GM23338 (cell line): ENCODE measurements at regions not wholly inside any gene's neighbourhood (a gene's known extent, or its start where the extent isn't known, plus 50 kb on each side); places are given as distances from the start of the nearest gene placed in this dataset.

ENCODE experiments used
- ATAC-seq: fragments of 200-7000 bp; cut with Tn5 transposase; 3 replicates; pipeline ENCODE4 v1.9.1; 2020
- DNase-seq: peaks from one replicate; pipeline ENCODE4 v3.0.0-alpha.2; 2015; ENCODE audit warnings: low spot score
- H2AFZ ChIP-seq: fragments of 200-600 bp; sonication (generic); 2 replicates; pipeline ENCODE4 v1.8.0; 2016; ENCODE audit warnings: antibody characterized with exemption, mild to moderate bottlenecking, moderate library complexity
- H3F3A ChIP-seq: fragments of 200-600 bp; sonication (generic); replicated peaks from 2 replicates; pipeline ENCODE4 v1.8.0; 2017; ENCODE audit warnings: antibody characterized with exemption, mixed run types, low read depth
- H3K27ac ChIP-seq: fragments of 200-600 bp; sonication (generic); 2 replicates; pipeline ENCODE4 v1.6.1; 2016; ENCODE audit warnings: low read depth
- H3K27me3 ChIP-seq: fragments of 200-600 bp; sonication (generic); 2 replicates; pipeline ENCODE4 v1.8.0; 2016; ENCODE audit warnings: mild to moderate bottlenecking, mixed run types, moderate library complexity; ENCODE audit not compliant: insufficient read depth
- H3K36me3 ChIP-seq: fragments of 200-600 bp; sonication (generic); 2 replicates; pipeline ENCODE4 v1.8.0; 2016; ENCODE audit warnings: mild to moderate bottlenecking; ENCODE audit not compliant: insufficient read depth
- H3K4me1 ChIP-seq: fragments of 200-600 bp; sonication (generic); 2 replicates; pipeline ENCODE4 v1.8.0; 2016; ENCODE audit warnings: mild to moderate bottlenecking, moderate library complexity; ENCODE audit not compliant: insufficient read depth
- H3K4me2 ChIP-seq: fragments of 200-600 bp; sonication (generic); 2 replicates; pipeline ENCODE4 v1.7.1; 2017; ENCODE audit warnings: mixed run types
- H3K4me3 ChIP-seq: fragments of 200-600 bp; sonication (generic); 2 replicates; pipeline ENCODE4 v1.6.1; 2016; ENCODE audit warnings: mixed run types
- H3K79me2 ChIP-seq: fragments of 200-600 bp; sonication (generic); replicated peaks from 2 replicates; pipeline ENCODE4 v1.8.0; 2017; ENCODE audit warnings: mild to moderate bottlenecking; ENCODE audit not compliant: insufficient read depth
- H3K9me2 ChIP-seq: fragments of 200-600 bp; sonication (generic); 2 replicates; pipeline ENCODE4 v1.8.0; 2017; ENCODE audit not compliant: insufficient read depth
- H4K20me1 ChIP-seq: fragments of 200-600 bp; sonication (generic); replicated peaks from 2 replicates; pipeline ENCODE4 v1.8.0; 2017; ENCODE audit warnings: mild to moderate bottlenecking; ENCODE audit not compliant: insufficient read depth
- H3K27ac Mint-ChIP-seq: 2 replicates; pipeline ENCODE4 v1.8.0; 2020; ENCODE audit warnings: inconsistent platforms, mild to moderate bottlenecking, moderate library complexity, mixed read lengths
- H3K27me3 Mint-ChIP-seq: 3 replicates; pipeline ENCODE4 v1.8.0; 2022; ENCODE audit warnings: low read depth, mild to moderate bottlenecking, moderate library complexity, mixed read lengths, inconsistent platforms; ENCODE audit not compliant: insufficient read depth, poor library complexity
- H3K36me3 Mint-ChIP-seq: 3 replicates; pipeline ENCODE4 v1.8.0; 2021; ENCODE audit warnings: low read depth, mild to moderate bottlenecking, inconsistent platforms, moderate library complexity, mixed read lengths
- H3K4me1 Mint-ChIP-seq: 3 replicates; pipeline ENCODE4 v1.8.0; 2020; ENCODE audit warnings: mild to moderate bottlenecking, inconsistent platforms, mixed read lengths
- H3K4me3 Mint-ChIP-seq: 3 replicates; pipeline ENCODE4 v1.8.0; 2021; ENCODE audit warnings: moderate library complexity, mild to moderate bottlenecking, inconsistent platforms, mixed read lengths
- H3K9me3 Mint-ChIP-seq: 3 replicates; pipeline ENCODE4 v1.8.0; 2020; ENCODE audit warnings: moderate library complexity, mild to moderate bottlenecking, inconsistent platforms, mixed read lengths
- CREB1 ChIP-seq: fragments of 250-450 bp; sonication (Bioruptor Pico); IDR thresholded peaks from 2 replicates; pipeline ENCODE4 v1.5.0; 2020; ENCODE audit warnings: low read depth, mild to moderate bottlenecking, moderate library complexity
- EZH2 ChIP-seq: fragments of 200-600 bp; sonication (generic); IDR thresholded peaks from one replicate; pipeline ENCODE4 v1.8.0; 2017; ENCODE audit warnings: antibody characterized with exemption, mild to moderate bottlenecking, low read depth; ENCODE audit not compliant: unreplicated experiment
- EZH2phosphoT487 ChIP-seq: fragments of 200-600 bp; sonication (generic); IDR thresholded peaks from one replicate; pipeline ENCODE4 v1.8.1; 2018; ENCODE audit warnings: antibody characterized with exemption; ENCODE audit not compliant: unreplicated experiment
- JUNB ChIP-seq: IDR thresholded peaks from one replicate; pipeline ENCODE4 v1.6.1; 2016; ENCODE audit warnings: antibody characterized with exemption; ENCODE audit not compliant: unreplicated experiment
- NANOG ChIP-seq: IDR thresholded peaks from 2 replicates; pipeline ENCODE4 v1.6.1; 2016; ENCODE audit warnings: antibody characterized with exemption, borderline replicate concordance
- POLR2AphosphoS5 ChIP-seq: IDR thresholded peaks from 2 replicates; pipeline ENCODE4 v1.6.1; 2016; ENCODE audit warnings: antibody characterized with exemption, low read depth
- STAT1 ChIP-seq: IDR thresholded peaks from one replicate; pipeline ENCODE4 v1.6.1; 2016; ENCODE audit warnings: antibody characterized with exemption; ENCODE audit not compliant: unreplicated experiment
- ZNF114 ChIP-seq: fragments of 250-450 bp; sonication (Bioruptor Pico); IDR thresholded peaks from 2 replicates; pipeline ENCODE4 v1.5.0; 2020; ENCODE audit warnings: mild to moderate bottlenecking, moderate library complexity
- ZNF331 ChIP-seq: fragments of 250-450 bp; sonication (Bioruptor Pico); IDR thresholded peaks from 2 replicates; pipeline ENCODE4 v1.5.0; 2020; ENCODE audit warnings: low read depth, mild to moderate bottlenecking, moderate library complexity
- TF ChIP-seq, protein P1 (sequence below): IDR thresholded peaks from one replicate; pipeline ENCODE4 v1.6.1; 2018; ENCODE audit warnings: antibody characterized with exemption; ENCODE audit not compliant: unreplicated experiment
- TF ChIP-seq, protein P2 (sequence below): IDR thresholded peaks from 2 replicates; pipeline ENCODE4 v1.6.1; 2016; ENCODE audit warnings: antibody characterized with exemption
- TF ChIP-seq, protein P3 (sequence below), 2 experiments: fragments of 200-600 bp in 1 of 2; sonication (generic) in 1 of 2; conservative IDR thresholded peaks; 2 replicates each; pipeline versions ENCODE4 v1.5.1 to v1.6.1; 2016 to 2017; ENCODE audit warnings: antibody characterized with exemption in 2 of 2, low read depth in 2 of 2, mild to moderate bottlenecking in 2 of 2, moderate library complexity in 1 of 2
- TF ChIP-seq, protein P4 (sequence below): fragments of 250-450 bp; sonication (Bioruptor Pico); IDR thresholded peaks from 2 replicates; pipeline ENCODE4 v1.5.0; 2020; ENCODE audit warnings: mild to moderate bottlenecking, moderate library complexity

- Histone ChIP-seq H3K4me2 (no peak overlapping the region), H3K4me3 (no peak overlapping the region), H3K4me1 (no peaks in the 10 kb centered on the region), H2AFZ (no peak overlapping the region), H3F3A (no peaks in the 10 kb centered on the region), H3K9me2 (no peaks in the 10 kb centered on the region), H3K36me3 (no peaks in the 10 kb centered on the region), H3K27me3 (no peaks in the 10 kb centered on the region), H3K79me2 (no peaks in the 10 kb centered on the region), H3K27ac (no peak overlapping the region), H4K20me1 (no peaks in the 10 kb centered on the region)
- no peak for TF ChIP-seq NANOG
- TF ChIP-seq, protein P1, sequence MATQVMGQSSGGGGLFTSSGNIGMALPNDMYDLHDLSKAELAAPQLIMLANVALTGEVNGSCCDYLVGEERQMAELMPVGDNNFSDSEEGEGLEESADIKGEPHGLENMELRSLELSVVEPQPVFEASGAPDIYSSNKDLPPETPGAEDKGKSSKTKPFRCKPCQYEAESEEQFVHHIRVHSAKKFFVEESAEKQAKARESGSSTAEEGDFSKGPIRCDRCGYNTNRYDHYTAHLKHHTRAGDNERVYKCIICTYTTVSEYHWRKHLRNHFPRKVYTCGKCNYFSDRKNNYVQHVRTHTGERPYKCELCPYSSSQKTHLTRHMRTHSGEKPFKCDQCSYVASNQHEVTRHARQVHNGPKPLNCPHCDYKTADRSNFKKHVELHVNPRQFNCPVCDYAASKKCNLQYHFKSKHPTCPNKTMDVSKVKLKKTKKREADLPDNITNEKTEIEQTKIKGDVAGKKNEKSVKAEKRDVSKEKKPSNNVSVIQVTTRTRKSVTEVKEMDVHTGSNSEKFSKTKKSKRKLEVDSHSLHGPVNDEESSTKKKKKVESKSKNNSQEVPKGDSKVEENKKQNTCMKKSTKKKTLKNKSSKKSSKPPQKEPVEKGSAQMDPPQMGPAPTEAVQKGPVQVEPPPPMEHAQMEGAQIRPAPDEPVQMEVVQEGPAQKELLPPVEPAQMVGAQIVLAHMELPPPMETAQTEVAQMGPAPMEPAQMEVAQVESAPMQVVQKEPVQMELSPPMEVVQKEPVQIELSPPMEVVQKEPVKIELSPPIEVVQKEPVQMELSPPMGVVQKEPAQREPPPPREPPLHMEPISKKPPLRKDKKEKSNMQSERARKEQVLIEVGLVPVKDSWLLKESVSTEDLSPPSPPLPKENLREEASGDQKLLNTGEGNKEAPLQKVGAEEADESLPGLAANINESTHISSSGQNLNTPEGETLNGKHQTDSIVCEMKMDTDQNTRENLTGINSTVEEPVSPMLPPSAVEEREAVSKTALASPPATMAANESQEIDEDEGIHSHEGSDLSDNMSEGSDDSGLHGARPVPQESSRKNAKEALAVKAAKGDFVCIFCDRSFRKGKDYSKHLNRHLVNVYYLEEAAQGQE: no peak
- no peak for TF ChIP-seq ZNF331 (CRISPR knock-in tag)
- no peak for TF ChIP-seq EZH2phosphoT487
- TF ChIP-seq ZNF114 (CRISPR knock-in tag): no peak
- no peak for TF ChIP-seq CREB1 (CRISPR knock-in tag)
- TF ChIP-seq, protein P2, sequence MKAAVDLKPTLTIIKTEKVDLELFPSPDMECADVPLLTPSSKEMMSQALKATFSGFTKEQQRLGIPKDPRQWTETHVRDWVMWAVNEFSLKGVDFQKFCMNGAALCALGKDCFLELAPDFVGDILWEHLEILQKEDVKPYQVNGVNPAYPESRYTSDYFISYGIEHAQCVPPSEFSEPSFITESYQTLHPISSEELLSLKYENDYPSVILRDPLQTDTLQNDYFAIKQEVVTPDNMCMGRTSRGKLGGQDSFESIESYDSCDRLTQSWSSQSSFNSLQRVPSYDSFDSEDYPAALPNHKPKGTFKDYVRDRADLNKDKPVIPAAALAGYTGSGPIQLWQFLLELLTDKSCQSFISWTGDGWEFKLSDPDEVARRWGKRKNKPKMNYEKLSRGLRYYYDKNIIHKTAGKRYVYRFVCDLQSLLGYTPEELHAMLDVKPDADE: no peak
- TF ChIP-seq EZH2: no peak
- TF ChIP-seq POLR2AphosphoS5: no peak
- TF ChIP-seq JUNB: no peak
- TF ChIP-seq, protein P3, sequence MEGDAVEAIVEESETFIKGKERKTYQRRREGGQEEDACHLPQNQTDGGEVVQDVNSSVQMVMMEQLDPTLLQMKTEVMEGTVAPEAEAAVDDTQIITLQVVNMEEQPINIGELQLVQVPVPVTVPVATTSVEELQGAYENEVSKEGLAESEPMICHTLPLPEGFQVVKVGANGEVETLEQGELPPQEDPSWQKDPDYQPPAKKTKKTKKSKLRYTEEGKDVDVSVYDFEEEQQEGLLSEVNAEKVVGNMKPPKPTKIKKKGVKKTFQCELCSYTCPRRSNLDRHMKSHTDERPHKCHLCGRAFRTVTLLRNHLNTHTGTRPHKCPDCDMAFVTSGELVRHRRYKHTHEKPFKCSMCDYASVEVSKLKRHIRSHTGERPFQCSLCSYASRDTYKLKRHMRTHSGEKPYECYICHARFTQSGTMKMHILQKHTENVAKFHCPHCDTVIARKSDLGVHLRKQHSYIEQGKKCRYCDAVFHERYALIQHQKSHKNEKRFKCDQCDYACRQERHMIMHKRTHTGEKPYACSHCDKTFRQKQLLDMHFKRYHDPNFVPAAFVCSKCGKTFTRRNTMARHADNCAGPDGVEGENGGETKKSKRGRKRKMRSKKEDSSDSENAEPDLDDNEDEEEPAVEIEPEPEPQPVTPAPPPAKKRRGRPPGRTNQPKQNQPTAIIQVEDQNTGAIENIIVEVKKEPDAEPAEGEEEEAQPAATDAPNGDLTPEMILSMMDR (conservative IDR thresholded peaks at IDR 0.05; ENCODE audit: low read depth in 2 of 2): no peak
- no peak for TF ChIP-seq STAT1
- TF ChIP-seq, protein P4, sequence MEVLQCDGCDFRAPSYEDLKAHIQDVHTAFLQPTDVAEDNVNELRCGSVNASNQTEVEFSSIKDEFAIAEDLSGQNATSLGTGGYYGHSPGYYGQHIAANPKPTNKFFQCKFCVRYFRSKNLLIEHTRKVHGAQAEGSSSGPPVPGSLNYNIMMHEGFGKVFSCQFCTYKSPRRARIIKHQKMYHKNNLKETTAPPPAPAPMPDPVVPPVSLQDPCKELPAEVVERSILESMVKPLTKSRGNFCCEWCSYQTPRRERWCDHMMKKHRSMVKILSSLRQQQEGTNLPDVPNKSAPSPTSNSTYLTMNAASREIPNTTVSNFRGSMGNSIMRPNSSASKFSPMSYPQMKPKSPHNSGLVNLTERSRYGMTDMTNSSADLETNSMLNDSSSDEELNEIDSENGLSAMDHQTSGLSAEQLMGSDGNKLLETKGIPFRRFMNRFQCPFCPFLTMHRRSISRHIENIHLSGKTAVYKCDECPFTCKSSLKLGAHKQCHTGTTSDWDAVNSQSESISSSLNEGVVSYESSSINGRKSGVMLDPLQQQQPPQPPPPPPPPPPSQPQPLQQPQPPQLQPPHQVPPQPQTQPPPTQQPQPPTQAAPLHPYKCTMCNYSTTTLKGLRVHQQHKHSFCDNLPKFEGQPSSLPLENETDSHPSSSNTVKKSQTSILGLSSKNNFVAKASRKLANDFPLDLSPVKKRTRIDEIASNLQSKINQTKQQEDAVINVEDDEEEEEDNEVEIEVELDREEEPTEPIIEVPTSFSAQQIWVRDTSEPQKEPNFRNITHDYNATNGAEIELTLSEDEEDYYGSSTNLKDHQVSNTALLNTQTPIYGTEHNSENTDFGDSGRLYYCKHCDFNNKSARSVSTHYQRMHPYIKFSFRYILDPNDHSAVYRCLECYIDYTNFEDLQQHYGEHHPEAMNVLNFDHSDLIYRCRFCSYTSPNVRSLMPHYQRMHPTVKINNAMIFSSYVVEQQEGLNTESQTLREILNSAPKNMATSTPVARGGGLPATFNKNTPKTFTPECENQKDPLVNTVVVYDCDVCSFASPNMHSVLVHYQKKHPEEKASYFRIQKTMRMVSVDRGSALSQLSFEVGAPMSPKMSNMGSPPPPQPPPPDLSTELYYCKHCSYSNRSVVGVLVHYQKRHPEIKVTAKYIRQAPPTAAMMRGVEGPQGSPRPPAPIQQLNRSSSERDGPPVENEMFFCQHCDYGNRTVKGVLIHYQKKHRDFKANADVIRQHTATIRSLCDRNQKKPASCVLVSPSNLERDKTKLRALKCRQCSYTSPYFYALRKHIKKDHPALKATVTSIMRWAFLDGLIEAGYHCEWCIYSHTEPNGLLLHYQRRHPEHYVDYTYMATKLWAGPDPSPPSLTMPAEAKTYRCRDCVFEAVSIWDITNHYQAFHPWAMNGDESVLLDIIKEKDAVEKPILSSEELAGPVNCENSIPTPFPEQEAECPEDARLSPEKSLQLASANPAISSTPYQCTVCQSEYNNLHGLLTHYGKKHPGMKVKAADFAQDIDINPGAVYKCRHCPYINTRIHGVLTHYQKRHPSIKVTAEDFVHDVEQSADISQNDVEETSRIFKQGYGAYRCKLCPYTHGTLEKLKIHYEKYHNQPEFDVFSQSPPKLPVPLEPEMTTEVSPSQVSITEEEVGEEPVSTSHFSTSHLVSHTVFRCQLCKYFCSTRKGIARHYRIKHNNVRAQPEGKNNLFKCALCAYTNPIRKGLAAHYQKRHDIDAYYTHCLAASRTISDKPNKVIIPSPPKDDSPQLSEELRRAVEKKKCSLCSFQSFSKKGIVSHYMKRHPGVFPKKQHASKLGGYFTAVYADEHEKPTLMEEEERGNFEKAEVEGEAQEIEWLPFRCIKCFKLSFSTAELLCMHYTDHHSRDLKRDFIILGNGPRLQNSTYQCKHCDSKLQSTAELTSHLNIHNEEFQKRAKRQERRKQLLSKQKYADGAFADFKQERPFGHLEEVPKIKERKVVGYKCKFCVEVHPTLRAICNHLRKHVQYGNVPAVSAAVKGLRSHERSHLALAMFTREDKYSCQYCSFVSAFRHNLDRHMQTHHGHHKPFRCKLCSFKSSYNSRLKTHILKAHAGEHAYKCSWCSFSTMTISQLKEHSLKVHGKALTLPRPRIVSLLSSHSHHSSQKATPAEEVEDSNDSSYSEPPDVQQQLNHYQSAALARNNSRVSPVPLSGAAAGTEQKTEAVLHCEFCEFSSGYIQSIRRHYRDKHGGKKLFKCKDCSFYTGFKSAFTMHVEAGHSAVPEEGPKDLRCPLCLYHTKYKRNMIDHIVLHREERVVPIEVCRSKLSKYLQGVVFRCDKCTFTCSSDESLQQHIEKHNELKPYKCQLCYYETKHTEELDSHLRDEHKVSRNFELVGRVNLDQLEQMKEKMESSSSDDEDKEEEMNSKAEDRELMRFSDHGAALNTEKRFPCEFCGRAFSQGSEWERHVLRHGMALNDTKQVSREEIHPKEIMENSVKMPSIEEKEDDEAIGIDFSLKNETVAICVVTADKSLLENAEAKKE: no peak
- H3K4me3 Mint-ChIP-seq: no peak overlapping the region
- ATAC-seq (no peak), DNase-seq (no peak)
- peaks cover 6% of the 10 kb centered on the region for H3K4me1 Mint-ChIP-seq
- H3K9me3 Mint-ChIP-seq: no peaks in the 10 kb centered on the region
- H3K27me3 Mint-ChIP-seq: peaks cover 7% of the 10 kb centered on the region
- no peak overlapping the region for H3K27ac Mint-ChIP-seq
- no peaks in the 10 kb centered on the region for H3K36me3 Mint-ChIP-seq
Observed at GRCh38 chr10:78254013-78254412, 220.3 kb downstream of the RPS24 start.
